SK-N-SH (cell line): ENCODE measurements at regions not wholly inside any gene's neighbourhood (a gene's known extent, or its start where the extent isn't known, plus 50 kb on each side); places are given as distances from the start of the nearest gene placed in this dataset.
A peak's percentile ranks its signal among the peaks of the same experiment; 100 is the strongest.

ENCODE experiments used
- CTCF ChIA-PET: fragments of 300-600, 350-600 bp; formaldehyde crosslinking; extraction: SDS; loops from one replicate; lab custom pipeline; 2021; lab: Yijun Ruan, JAX
- POLR2A ChIA-PET: fragments of 350-600 bp; sonication (Branson Sonifier 250); formaldehyde crosslinking; extraction: SDS; loops from one replicate; lab custom pipeline; 2020; ENCODE audit warnings: antibody characterized with exemption, inconsistent platforms; lab: Yijun Ruan, JAX
- DNase-seq: peaks from one replicate; pipeline ENCODE4 v3.0.0; 2012
- H2AFZ ChIP-seq: fragments of 200-600 bp; sonication (generic); 2 replicates; pipeline ENCODE4 v1.8.1; 2016; ENCODE audit warnings: antibody characterized with exemption, mild to moderate bottlenecking, low read depth
- H3F3A ChIP-seq: fragments of 200-600 bp; sonication (generic); replicated peaks from 2 replicates; pipeline ENCODE3; 2016; ENCODE audit warnings: antibody characterized with exemption, mild to moderate bottlenecking; ENCODE audit not compliant: insufficient read depth
- H3K27ac ChIP-seq, 2 experiments: fragments of 200-500 bp in 1 of 2; fragments of 200-600 bp in 1 of 2; sonication (Bioruptor generic) in 1 of 2; sonication (generic), shearing (Covaris generic) in 1 of 2; 2 replicates each; pipeline versions ENCODE4 v1.5.1 to v1.6.1; 2014 to 2016; ENCODE audit warnings: low read depth in 2 of 2, inconsistent platforms in 1 of 2, low read length in 1 of 2, mild to moderate bottlenecking in 1 of 2, mixed read lengths in 1 of 2
- H3K27me3 ChIP-seq: fragments of 200-600 bp; sonication (generic), shearing (Covaris generic); 2 replicates; pipeline ENCODE4 v1.6.1; 2016; ENCODE audit warnings: mixed run types; ENCODE audit not compliant: insufficient read depth
- H3K36me3 ChIP-seq, 2 experiments: fragments of 200-500 bp in 1 of 2; fragments of 200-600 bp in 1 of 2; sonication (Bioruptor generic) in 1 of 2; sonication (generic) in 1 of 2; replicated peaks in 1 of 2; 2 replicates each; pipeline versions ENCODE3 to v1.5.1; 2014 to 2016; ENCODE audit warnings: low read length in 1 of 2, mild to moderate bottlenecking in 1 of 2; ENCODE audit not compliant: insufficient read depth in 2 of 2, control insufficient read depth in 1 of 2
- H3K4me1 ChIP-seq, 2 experiments: fragments of 200-500 bp in 1 of 2; fragments of 200-600 bp in 1 of 2; sonication (Bioruptor generic) in 1 of 2; sonication (generic), shearing (Covaris generic) in 1 of 2; 2 replicates each; pipeline versions ENCODE4 v1.5.1 to v1.6.1; 2014 to 2016; ENCODE audit warnings: low read depth in 1 of 2, low read length in 1 of 2, mixed run types in 1 of 2; ENCODE audit not compliant: insufficient read depth in 2 of 2, control insufficient read depth in 1 of 2
- H3K4me2 ChIP-seq: fragments of 200-600 bp; sonication (generic), shearing (Covaris generic); 2 replicates; pipeline ENCODE4 v1.6.1; 2017; ENCODE audit warnings: mixed run types
- H3K4me3 ChIP-seq, 2 experiments: fragments of 200-500 bp in 1 of 2; fragments of 200-600 bp in 1 of 2; sonication (Bioruptor generic) in 1 of 2; sonication (generic), shearing (Covaris generic) in 1 of 2; 2 replicates each; pipeline versions ENCODE4 v1.5.1 to v1.8.1; 2014 to 2016; ENCODE audit warnings: low read depth in 2 of 2, inconsistent platforms in 1 of 2, low read length in 1 of 2, mild to moderate bottlenecking in 1 of 2, mixed read lengths in 1 of 2, moderate library complexity in 1 of 2
- H3K79me2 ChIP-seq: fragments of 200-600 bp; sonication (generic); 2 replicates; pipeline ENCODE4 v1.8.1; 2017; ENCODE audit warnings: mild to moderate bottlenecking; ENCODE audit not compliant: insufficient read depth
- H3K9ac ChIP-seq: fragments of 200-600 bp; sonication (generic); 2 replicates; pipeline ENCODE4 v1.6.1; 2017; ENCODE audit warnings: mixed run types
- H3K9me2 ChIP-seq: fragments of 200-600 bp; sonication (generic); 2 replicates; pipeline ENCODE4 v1.6.1; 2017; ENCODE audit warnings: mixed run types
- H3K9me3 ChIP-seq: fragments of 200-600 bp; sonication (generic); 2 replicates; pipeline ENCODE4 v1.6.1; 2017; ENCODE audit warnings: mixed run types, mild to moderate bottlenecking, moderate library complexity
- H4K20me1 ChIP-seq: fragments of 200-600 bp; sonication (generic); 2 replicates; pipeline ENCODE4 v1.6.1; 2017; ENCODE audit warnings: mild to moderate bottlenecking, mixed run types; ENCODE audit not compliant: insufficient read depth
- EP300 ChIP-seq, 2 experiments: IDR thresholded peaks; 2 replicates each; pipeline versions ENCODE4 v1.4.0 to v1.6.1; 2012; ENCODE audit warnings: borderline replicate concordance in 1 of 2, low read depth in 1 of 2, low read length in 1 of 2
- GABPA ChIP-seq: IDR thresholded peaks from 2 replicates; pipeline ENCODE4 v1.4.0; 2012; ENCODE audit warnings: low read depth, mild to moderate bottlenecking
- MEF2A ChIP-seq: IDR thresholded peaks from 2 replicates; pipeline ENCODE4 v1.4.0; 2012; ENCODE audit warnings: low read depth, borderline replicate concordance
- MXI1 ChIP-seq: IDR thresholded peaks from 2 replicates; pipeline ENCODE4 v1.6.1; 2012; ENCODE audit warnings: mild to moderate bottlenecking, low read depth, low read length, improper control_type of control experiment
- NFIC ChIP-seq: IDR thresholded peaks from 2 replicates; pipeline ENCODE4 v1.4.0; 2012; ENCODE audit warnings: borderline replicate concordance
- POLR2AphosphoS5 ChIP-seq: IDR thresholded peaks from 2 replicates; pipeline ENCODE4 v1.6.1; 2012; ENCODE audit warnings: low read depth, low read length
- TAF1 ChIP-seq: IDR thresholded peaks from 2 replicates; pipeline ENCODE4 v1.6.1; 2012; ENCODE audit warnings: low read depth, mild to moderate bottlenecking, low read length, moderate library complexity, borderline replicate concordance
- TEAD4 ChIP-seq: IDR thresholded peaks from 2 replicates; pipeline ENCODE4 v1.4.0; 2012; ENCODE audit warnings: mild to moderate bottlenecking, borderline replicate concordance; ENCODE audit not compliant: insufficient read depth
- USF1 ChIP-seq: IDR thresholded peaks from 2 replicates; pipeline ENCODE4 v1.4.0; 2012; ENCODE audit warnings: low read depth, borderline replicate concordance
- YY1 ChIP-seq: IDR thresholded peaks from 2 replicates; pipeline ENCODE4 v1.4.0; 2012; ENCODE audit warnings: low read depth, mild to moderate bottlenecking
- WGBS: methylation state at CpG from one replicate; pipeline ENCODE4 v1.1.6; 2017; ENCODE audit warnings: low lambda C conversion rate; 5-methylcytosine and 5-hydroxymethylcytosine counted together
- TF ChIP-seq, protein P1 (sequence below): fragments of 150-350 bp; IDR thresholded peaks from 2 replicates; pipeline ENCODE4 v1.6.1; 2017; ENCODE audit warnings: antibody characterized with exemption, low read length, low read depth, borderline replicate concordance
- TF ChIP-seq, protein P2 (sequence below): IDR thresholded peaks from 2 replicates; pipeline ENCODE4; 2012

- CTCF ChIA-PET, result interaction anchor here (2.2 kb wide), 1 partner anchor 73 kb away, joined by 7 read pairs; no protein-coding TSS in a partner anchor
- peak; percentile 79 for DNase-seq
Measured at GRCh38 chr15:34514251-34514670, 69.2 kb downstream of the GOLGA8B start.

GRCh38 chr15:34512628-34513027 is 70.8 kb downstream of the GOLGA8B start:
- no peak overlapping the region for H3K4me2 ChIP-seq
- DNase-seq, result no peak
- H3K4me1 ChIP-seq, result no peaks in the 10 kb centered on the region; a peak in 1 of 4 replicates
- no peaks in the 10 kb centered on the region for H3K36me3 ChIP-seq
- WGBS, result 72% methylated on average over 4 of the region's 4 CpGs
- peaks cover 3% of the 10 kb centered on the region for H3F3A ChIP-seq
- H3K79me2 ChIP-seq, result no peaks in the 10 kb centered on the region
- CTCF ChIA-PET, result no interaction called here
- POLR2A ChIA-PET, result no interaction called here
- H3K27ac ChIP-seq, result no peak overlapping the region
- no peak overlapping the region for H2AFZ ChIP-seq
- no peak overlapping the region for H3K4me3 ChIP-seq
- H3K9ac ChIP-seq, result no peak overlapping the region
- TF ChIP-seq USF1, result no peak
- TF ChIP-seq, protein P1, sequence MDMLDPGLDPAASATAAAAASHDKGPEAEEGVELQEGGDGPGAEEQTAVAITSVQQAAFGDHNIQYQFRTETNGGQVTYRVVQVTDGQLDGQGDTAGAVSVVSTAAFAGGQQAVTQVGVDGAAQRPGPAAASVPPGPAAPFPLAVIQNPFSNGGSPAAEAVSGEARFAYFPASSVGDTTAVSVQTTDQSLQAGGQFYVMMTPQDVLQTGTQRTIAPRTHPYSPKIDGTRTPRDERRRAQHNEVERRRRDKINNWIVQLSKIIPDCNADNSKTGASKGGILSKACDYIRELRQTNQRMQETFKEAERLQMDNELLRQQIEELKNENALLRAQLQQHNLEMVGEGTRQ, result no peak
- H4K20me1 ChIP-seq, result no peaks in the 10 kb centered on the region
- no peaks in the 10 kb centered on the region for H3K9me2 ChIP-seq
- H3K9me3 ChIP-seq, result no peaks in the 10 kb centered on the region
- H3K27me3 ChIP-seq, result no peaks in the 10 kb centered on the region

More at GRCh38 chr15:34514251-34514670, 69.2 kb downstream of the GOLGA8B start:
- WGBS, result 3% methylated on average over 13 of the region's 39 CpGs
- peaks cover 3% of the 10 kb centered on the region for H3F3A ChIP-seq
- no peaks in the 10 kb centered on the region for H3K9me3 ChIP-seq
- H3K4me2 ChIP-seq, result peak overlapping the region; percentile 95
- peak overlapping the region; percentile 58 to 92 for H3K4me3 ChIP-seq
- H2AFZ ChIP-seq, result peak overlapping the region; percentile 94
- H3K9ac ChIP-seq, result peak overlapping the region; percentile 68
- no peaks in the 10 kb centered on the region for H4K20me1 ChIP-seq
- H3K9me2 ChIP-seq, result no peaks in the 10 kb centered on the region
- H3K79me2 ChIP-seq, result no peaks in the 10 kb centered on the region
- 0 out of 4 replicates have a peak overlapping the region, but pooled peaks of 1 of the 2 experiments have one; percentile 28 for H3K27ac ChIP-seq
- POLR2A ChIA-PET, result no interaction called here
- H3K27me3 ChIP-seq, result no peaks in the 10 kb centered on the region
- H3K4me1 ChIP-seq, result no peaks in the 10 kb centered on the region; a peak in 1 of 4 replicates
- no peaks in the 10 kb centered on the region for H3K36me3 ChIP-seq
- TF ChIP-seq YY1 (0 out of 2 replicates have a peak, but pooled peaks have one; percentile 13), MXI1 (0 out of 2 replicates have a peak, but pooled peaks have one; percentile 29), USF1 (no peak)

DNA sequence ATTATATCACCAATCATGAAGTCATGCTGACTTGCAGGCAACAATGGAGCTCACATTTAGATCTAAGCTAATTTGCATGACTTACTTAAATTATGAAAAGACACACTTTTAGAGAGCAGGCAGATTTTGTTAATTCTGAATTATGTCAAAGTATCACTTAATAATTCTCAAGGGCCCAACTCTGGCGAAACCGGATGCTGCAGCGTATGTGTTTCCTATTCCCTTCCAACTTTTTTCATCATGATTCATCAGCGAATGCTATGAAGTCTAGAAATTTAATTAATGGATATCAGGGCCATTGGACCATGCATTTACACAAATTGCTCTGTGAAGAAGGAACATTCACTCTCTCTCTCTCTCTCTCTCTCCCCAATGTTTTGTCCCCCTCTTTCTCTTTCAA is 63.5 kb upstream of the GOLGA8A start:
- no peaks in the 10 kb centered on the region for H3K36me3 ChIP-seq
- no peaks in the 10 kb centered on the region for H3K9me2 ChIP-seq
- H2AFZ ChIP-seq, result 0 out of 2 replicates have a peak overlapping the region, but pooled peaks have one; percentile 38
- no peak overlapping the region for H3K9ac ChIP-seq
- H3K27ac ChIP-seq, result no peak overlapping the region
- H3K79me2 ChIP-seq, result no peaks in the 10 kb centered on the region
- H4K20me1 ChIP-seq, result no peaks in the 10 kb centered on the region
- no peak overlapping the region for H3K4me2 ChIP-seq
- ChIA-PET POLR2A (no interaction called here), CTCF (no interaction called here)
- TF ChIP-seq POLR2AphosphoS5, result no peak
- no peak for TF ChIP-seq GABPA
- no peak for TF ChIP-seq EP300 (IDR thresholded peaks at IDR 0.05; ENCODE audit: borderline replicate concordance in 1 of 2, low read depth in 1 of 2, low read length in 1 of 2)
- TF ChIP-seq TEAD4, result no peak
- TF ChIP-seq NFIC, result no peak
- TF ChIP-seq, protein P1, result no peak
- TF ChIP-seq, protein P2, sequence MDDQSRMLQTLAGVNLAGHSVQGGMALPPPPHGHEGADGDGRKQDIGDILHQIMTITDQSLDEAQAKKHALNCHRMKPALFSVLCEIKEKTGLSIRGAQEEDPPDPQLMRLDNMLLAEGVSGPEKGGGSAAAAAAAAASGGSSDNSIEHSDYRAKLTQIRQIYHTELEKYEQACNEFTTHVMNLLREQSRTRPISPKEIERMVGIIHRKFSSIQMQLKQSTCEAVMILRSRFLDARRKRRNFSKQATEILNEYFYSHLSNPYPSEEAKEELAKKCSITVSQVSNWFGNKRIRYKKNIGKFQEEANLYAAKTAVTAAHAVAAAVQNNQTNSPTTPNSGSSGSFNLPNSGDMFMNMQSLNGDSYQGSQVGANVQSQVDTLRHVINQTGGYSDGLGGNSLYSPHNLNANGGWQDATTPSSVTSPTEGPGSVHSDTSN, result no peak
- TF ChIP-seq TAF1, result no peak
- TF ChIP-seq MEF2A, result no peak
- DNase-seq, result no peak
- no peaks in the 10 kb centered on the region for H3F3A ChIP-seq
- no peak overlapping the region for H3K4me3 ChIP-seq
- 49% methylated on average over 4 of the region's 4 CpGs for WGBS
- no peaks in the 10 kb centered on the region for H3K9me3 ChIP-seq
- no peaks in the 10 kb centered on the region for H3K4me1 ChIP-seq
- no peaks in the 10 kb centered on the region for H3K27me3 ChIP-seq
